Muscle layer of colon (tissue), 2 donors: ENCODE measurements at regions not wholly inside any gene's neighbourhood (a gene's known extent, or its start where the extent isn't known, plus 50 kb on each side); places are given as distances from the start of the nearest gene placed in this dataset.

ENCODE experiments used
- H3K27ac ChIP-seq: one replicate; pipeline ENCODE4 v1.7.0; 2013; ENCODE audit warnings: low read depth, mild to moderate bottlenecking, low read length, moderate library complexity
- H3K27me3 ChIP-seq, 2 donors: one replicate each; pipeline ENCODE4 v1.7.0; 2013; ENCODE audit warnings: low read length in 2 of 2, mild to moderate bottlenecking in 2 of 2; ENCODE audit not compliant: insufficient read depth in 2 of 2, control insufficient read depth in 1 of 2
- H3K36me3 ChIP-seq: one replicate; pipeline ENCODE4 v1.7.0; 2013; ENCODE audit warnings: mild to moderate bottlenecking, low read length; ENCODE audit not compliant: insufficient read depth
- H3K4me1 ChIP-seq: one replicate; pipeline ENCODE4 v1.7.0; 2013; ENCODE audit warnings: mild to moderate bottlenecking, low read length; ENCODE audit not compliant: insufficient read depth
- H3K4me3 ChIP-seq, 2 donors: one replicate each; pipeline ENCODE4 v1.7.0; 2013; ENCODE audit warnings: low read length in 2 of 2, low read depth in 1 of 2, mild to moderate bottlenecking in 1 of 2, moderate library complexity in 1 of 2
- H3K9ac ChIP-seq: one replicate; pipeline ENCODE4 v1.7.0; 2013; ENCODE audit warnings: low read length
- H3K9me3 ChIP-seq: one replicate; pipeline ENCODE4 v1.7.0; 2013; ENCODE audit warnings: mild to moderate bottlenecking, low read length
- donor health status: abdominal sarcoma.
- donor health status: Adenocarcinoma of cecum.

GRCh38 chr3:17936736-17937480 is 194.5 kb upstream of the TBC1D5 start:
- Histone ChIP-seq H3K27me3 (no peaks in the 10 kb centered on the region), H3K4me1 (no peaks in the 10 kb centered on the region), H3K9ac (no peak overlapping the region), H3K36me3 (no peaks in the 10 kb centered on the region), H3K27ac (no peak overlapping the region), H3K4me3 (no peak overlapping the region), H3K9me3 (no peaks in the 10 kb centered on the region)

GRCh38 chr3:17935222-17935621 is 192.8 kb upstream of the TBC1D5 start:
- H3K9ac ChIP-seq = no peak overlapping the region
- H3K36me3 ChIP-seq = no peaks in the 10 kb centered on the region
- no peaks in the 10 kb centered on the region for H3K4me1 ChIP-seq
- H3K4me3 ChIP-seq = no peak overlapping the region
- H3K9me3 ChIP-seq = no peaks in the 10 kb centered on the region
- no peaks in the 10 kb centered on the region for H3K27me3 ChIP-seq
- no peak overlapping the region for H3K27ac ChIP-seq

DNA sequence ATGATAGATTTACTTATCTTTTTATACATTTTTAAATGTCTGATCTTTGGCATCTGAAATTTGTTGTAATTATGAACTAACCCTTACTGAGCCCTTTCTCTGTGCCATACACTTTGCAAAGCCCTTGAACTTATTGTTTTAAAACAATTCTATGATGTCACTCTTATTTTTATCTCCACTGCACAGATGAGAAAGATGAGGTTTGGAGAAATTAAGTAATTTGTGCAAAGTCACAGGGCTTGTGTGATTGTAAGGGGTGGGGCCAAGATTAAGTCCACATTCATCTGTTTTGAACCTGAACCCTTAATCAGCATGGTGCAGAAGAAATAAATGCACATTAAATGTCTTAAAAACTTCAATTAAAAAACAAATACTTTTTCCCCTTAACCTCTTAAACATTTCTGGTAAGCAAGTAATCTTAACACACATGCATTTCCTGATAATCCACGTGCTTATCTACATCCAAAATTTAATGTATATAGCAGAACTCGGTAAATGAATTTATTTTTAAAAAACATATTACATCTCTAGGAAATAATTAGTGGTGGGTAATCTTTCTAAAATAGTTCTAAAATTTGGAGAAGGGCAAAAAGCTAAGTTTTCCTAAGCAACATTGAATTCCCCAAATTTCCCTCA is 189.8 kb upstream of the TBC1D5 start:
- Histone ChIP-seq H3K4me3 (no peak overlapping the region), H3K9ac (no peak overlapping the region), H3K27me3 (no peaks in the 10 kb centered on the region), H3K27ac (no peak overlapping the region), H3K36me3 (no peaks in the 10 kb centered on the region), H3K9me3 (no peaks in the 10 kb centered on the region), H3K4me1 (no peaks in the 10 kb centered on the region)

DNA sequence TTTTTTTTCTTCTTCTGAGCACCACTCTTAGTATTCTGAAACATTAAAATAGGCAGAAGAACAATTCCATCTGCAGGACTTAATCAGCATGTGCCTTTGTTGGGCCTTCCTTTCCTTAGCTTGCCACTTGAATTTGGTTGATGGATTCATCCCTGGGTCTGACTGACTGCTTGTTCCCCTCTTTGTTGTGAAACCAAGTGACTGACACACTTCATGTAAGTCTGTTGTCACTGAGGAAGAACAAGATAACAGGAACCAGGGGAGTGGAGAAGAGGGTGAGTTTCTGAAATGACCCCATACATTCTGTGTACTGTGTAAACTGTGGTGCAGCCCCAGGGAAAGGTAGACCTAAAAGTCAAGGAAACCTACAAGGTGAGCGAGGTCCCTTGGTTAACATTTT is 188.7 kb upstream of the TBC1D5 start:
- H3K27me3 ChIP-seq = no peaks in the 10 kb centered on the region
- no peaks in the 10 kb centered on the region for H3K9me3 ChIP-seq
- H3K4me1 ChIP-seq = no peaks in the 10 kb centered on the region
- H3K36me3 ChIP-seq = no peaks in the 10 kb centered on the region
- no peak overlapping the region for H3K4me3 ChIP-seq
- no peak overlapping the region for H3K9ac ChIP-seq
- H3K27ac ChIP-seq = no peak overlapping the region

DNA sequence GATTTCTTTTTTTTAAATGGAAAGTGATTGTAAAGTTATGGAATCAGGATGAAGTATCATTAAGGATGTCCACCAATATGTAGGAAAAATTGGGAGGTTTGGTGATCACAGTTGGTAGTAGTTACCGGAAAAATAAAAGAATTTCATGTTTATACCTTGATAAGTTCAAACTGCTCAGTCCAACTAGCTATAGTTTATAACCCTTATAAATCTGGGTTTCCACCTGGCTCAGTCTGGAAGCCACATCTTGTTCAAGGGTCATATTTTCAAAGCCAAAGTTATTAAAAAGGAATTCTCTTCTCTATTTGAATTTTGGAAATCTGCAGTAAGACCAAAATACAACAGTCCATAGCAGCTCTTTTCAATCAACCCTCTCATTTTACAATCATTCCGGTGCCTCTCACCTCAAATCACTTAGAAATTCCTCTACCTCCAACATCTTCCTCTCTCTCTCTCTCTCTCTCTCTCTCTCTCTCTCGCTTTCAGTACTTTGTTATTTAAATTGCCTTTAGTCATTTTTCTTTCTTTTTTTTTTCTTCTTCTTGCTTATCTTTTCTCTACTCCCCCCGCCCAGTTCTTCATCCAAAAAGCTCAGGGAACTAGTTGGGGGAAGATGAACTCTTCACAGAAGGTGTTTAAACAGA is 186.2 kb upstream of the TBC1D5 start:
- Histone ChIP-seq H3K9me3 (no peaks in the 10 kb centered on the region), H3K27me3 (no peaks in the 10 kb centered on the region), H3K4me1 (no peaks in the 10 kb centered on the region), H3K4me3 (no peak overlapping the region), H3K36me3 (no peaks in the 10 kb centered on the region), H3K9ac (no peak overlapping the region), H3K27ac (no peak overlapping the region)

DNA sequence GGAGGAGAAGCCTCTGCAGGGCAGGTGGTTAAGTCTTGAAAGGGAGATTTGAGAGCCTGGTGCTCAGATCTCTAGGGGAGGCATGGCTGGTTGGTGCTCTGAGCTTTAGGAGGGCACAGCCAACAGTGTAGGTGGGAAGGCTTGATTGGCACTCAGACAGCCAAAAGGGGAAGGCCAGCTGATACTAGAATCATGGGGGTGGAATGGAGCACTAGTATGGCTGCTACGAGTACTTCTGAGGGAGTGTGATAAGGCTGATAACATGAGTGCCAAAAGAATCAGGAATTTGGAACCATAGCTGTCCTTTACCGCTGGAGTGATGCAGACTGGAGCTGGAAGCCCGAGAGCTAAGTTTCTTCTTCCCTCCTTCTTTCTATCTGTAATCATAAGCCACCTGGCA is 184.6 kb upstream of the TBC1D5 start:
- Histone ChIP-seq H3K4me3 (no peak overlapping the region), H3K36me3 (no peaks in the 10 kb centered on the region), H3K9me3 (no peaks in the 10 kb centered on the region), H3K27me3 (no peaks in the 10 kb centered on the region), H3K4me1 (no peaks in the 10 kb centered on the region), H3K9ac (no peak overlapping the region), H3K27ac (no peak overlapping the region)

DNA sequence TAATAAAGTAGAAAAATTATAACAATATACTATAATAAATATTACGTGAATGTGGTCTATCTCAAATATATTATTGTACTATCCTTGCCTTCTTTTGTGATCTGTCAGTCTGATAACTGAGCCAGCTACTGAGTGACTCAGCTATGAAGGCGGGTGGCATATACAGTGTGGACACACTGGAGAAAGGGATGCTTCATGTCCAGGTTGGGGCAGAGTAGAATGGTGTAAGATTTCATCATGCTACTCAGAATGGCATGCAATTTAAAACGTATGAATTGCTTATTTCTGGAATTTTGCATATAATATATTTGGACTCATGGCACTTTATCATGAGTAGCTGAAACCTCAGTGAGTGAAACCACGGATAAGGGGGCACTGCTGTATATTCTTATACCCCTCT is 172.9 kb upstream of the TBC1D5 start:
- H3K27me3 ChIP-seq = no peaks in the 10 kb centered on the region
- no peaks in the 10 kb centered on the region for H3K9me3 ChIP-seq
- no peak overlapping the region for H3K4me3 ChIP-seq
- no peaks in the 10 kb centered on the region for H3K4me1 ChIP-seq
- H3K27ac ChIP-seq = no peak overlapping the region
- H3K36me3 ChIP-seq = no peaks in the 10 kb centered on the region
- no peak overlapping the region for H3K9ac ChIP-seq

GRCh38 chr3:17913359-17913758 is 170.9 kb upstream of the TBC1D5 start:
- Histone ChIP-seq H3K4me1 (no peaks in the 10 kb centered on the region), H3K36me3 (no peaks in the 10 kb centered on the region), H3K27ac (no peak overlapping the region), H3K4me3 (no peak overlapping the region), H3K27me3 (no peaks in the 10 kb centered on the region), H3K9ac (no peak overlapping the region), H3K9me3 (no peaks in the 10 kb centered on the region)

DNA sequence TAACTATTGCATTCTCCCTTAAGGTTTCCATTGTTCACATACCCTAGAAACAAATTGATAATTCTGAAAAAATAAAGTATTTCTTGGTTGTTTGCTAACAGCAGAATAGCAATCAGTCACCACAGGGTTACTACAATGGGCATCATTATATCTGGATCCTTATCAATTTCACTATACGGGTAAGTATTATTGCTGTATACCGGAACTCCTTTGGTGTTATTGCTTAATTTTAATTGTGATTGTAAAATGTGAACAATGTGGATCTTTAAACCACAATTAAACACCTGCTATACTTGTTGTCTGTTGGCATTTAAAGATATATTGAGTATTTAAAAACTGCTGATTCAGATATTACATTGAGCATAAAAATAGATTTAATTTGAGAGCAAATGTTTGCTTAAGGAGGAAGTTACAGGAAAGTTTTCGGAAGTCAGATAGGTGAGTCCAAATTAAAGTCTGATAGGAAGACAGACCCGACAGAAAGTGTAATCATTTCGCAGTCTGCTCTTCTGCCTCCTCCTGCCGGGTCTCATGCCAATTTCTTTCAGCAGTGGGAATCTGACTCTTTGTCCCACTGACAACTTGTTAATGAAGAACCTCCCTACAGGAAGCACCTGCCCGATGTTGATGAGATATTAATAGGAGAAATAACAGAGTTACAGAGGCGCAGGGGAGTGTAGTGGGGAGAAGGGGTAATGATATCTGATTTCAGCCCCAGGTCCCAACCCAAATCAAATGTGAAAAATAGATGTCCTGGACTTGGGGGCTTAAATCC is 169.7 kb upstream of the TBC1D5 start:
- no peak overlapping the region for H3K9ac ChIP-seq
- no peak overlapping the region for H3K4me3 ChIP-seq
- no peaks in the 10 kb centered on the region for H3K4me1 ChIP-seq
- H3K9me3 ChIP-seq = no peaks in the 10 kb centered on the region
- H3K27me3 ChIP-seq = no peaks in the 10 kb centered on the region
- H3K27ac ChIP-seq = no peak overlapping the region
- H3K36me3 ChIP-seq = no peaks in the 10 kb centered on the region

- no peak overlapping the region for H3K27ac ChIP-seq
- H3K9me3 ChIP-seq = no peaks in the 10 kb centered on the region
- no peaks in the 10 kb centered on the region for H3K27me3 ChIP-seq
- H3K4me1 ChIP-seq = no peaks in the 10 kb centered on the region
- no peak overlapping the region for H3K4me3 ChIP-seq
- H3K9ac ChIP-seq = no peak overlapping the region
- H3K36me3 ChIP-seq = no peaks in the 10 kb centered on the region
Observed at GRCh38 chr3:17910922-17911321, 168.5 kb upstream of the TBC1D5 start.

GRCh38 chr3:17909714-17910113 is 167.3 kb upstream of the TBC1D5 start:
- Histone ChIP-seq H3K27ac (no peak overlapping the region), H3K9me3 (no peaks in the 10 kb centered on the region)

More at GRCh38 chr3:17909714-17910113, 167.3 kb upstream of the TBC1D5 start:
- no peak overlapping the region for H3K9ac ChIP-seq
- no peaks in the 10 kb centered on the region for H3K36me3 ChIP-seq
- no peaks in the 10 kb centered on the region for H3K4me1 ChIP-seq
- H3K4me3 ChIP-seq = no peak overlapping the region
- H3K27me3 ChIP-seq = no peaks in the 10 kb centered on the region
